H1 (cell line): ENCODE measurements at regions not wholly inside any gene's neighbourhood (a gene's known extent, or its start where the extent isn't known, plus 50 kb on each side); places are given as distances from the start of the nearest gene placed in this dataset.

Source experiments
- CTCF ChIA-PET: fragments of 300-600 bp; sonication (Branson Sonifier 250); formaldehyde crosslinking; loops from one replicate; lab custom pipeline; 2021; ENCODE audit not compliant: partially characterized antibody; lab: Charles Lee
- POLR2A ChIA-PET: fragments of 300-600 bp; sonication (Branson Sonifier 250); formaldehyde crosslinking; loops from one replicate; lab custom pipeline; 2021; ENCODE audit warnings: inconsistent platforms; ENCODE audit not compliant: partially characterized antibody; lab: Charles Lee
- DNase-seq, 2 experiments: peaks; one replicate each; pipeline versions ENCODE4 v3.0.0 to v3.0.0-alpha.2; 2010 to 2022; ENCODE audit warnings: low spot score in 2 of 2, low read depth in 1 of 2, mixed read lengths in 1 of 2
- FAIRE-seq: peaks from 2 replicates; lab custom pipeline; 2011; peaks lifted over from hg19 to GRCh38; lab: Jason Lieb, UNC
- H2AFZ ChIP-seq: 2 replicates; pipeline ENCODE4 v1.8.1; 2012; ENCODE audit warnings: low read length, inconsistent platforms
- H2AK5ac ChIP-seq: 2 replicates; pipeline ENCODE4 v1.6.1; 2013; ENCODE audit warnings: low read depth, low read length
- H2BK120ac ChIP-seq: replicated peaks from 2 replicates; pipeline ENCODE3; 2013; ENCODE audit warnings: low read depth, low read length, inconsistent platforms
- H2BK12ac ChIP-seq: 2 replicates; pipeline ENCODE4 v1.6.1; 2013; ENCODE audit warnings: low read depth, low read length
- H2BK15ac ChIP-seq: 2 replicates; pipeline ENCODE4 v1.6.1; 2013; ENCODE audit warnings: low read length
- H2BK20ac ChIP-seq: 2 replicates; pipeline ENCODE4 v1.6.1; 2013; ENCODE audit warnings: low read length
- H2BK5ac ChIP-seq: 2 replicates; pipeline ENCODE4 v1.6.1; 2013; ENCODE audit warnings: low read depth, low read length
- H3K14ac ChIP-seq: 2 replicates; pipeline ENCODE4 v1.6.1; 2013; ENCODE audit warnings: inconsistent platforms; ENCODE audit not compliant: insufficient read length
- H3K18ac ChIP-seq: 2 replicates; pipeline ENCODE4 v1.6.1; 2013; ENCODE audit warnings: low read length; ENCODE audit errors: extremely low read depth
- H3K23ac ChIP-seq: 2 replicates; pipeline ENCODE4 v1.6.1; 2013; ENCODE audit warnings: inconsistent platforms; ENCODE audit not compliant: insufficient read length
- H3K23me2 ChIP-seq: 2 replicates; pipeline ENCODE4 v1.6.1; 2013; ENCODE audit warnings: low read depth, low read length
- H3K27ac ChIP-seq: 2 replicates; pipeline ENCODE4 v1.6.1; 2011; ENCODE audit warnings: low read depth, low read length, inconsistent platforms
- H3K27me3 ChIP-seq, 4 experiments: replicated peaks in 1 of 4; 1 replicate in 1 of 4; 2 replicates in 3 of 4; pipeline versions ENCODE4 v1.6.1 to v1.8.1; 2011 to 2013; ENCODE audit warnings: low read length in 3 of 4, mild to moderate bottlenecking in 3 of 4, inconsistent platforms in 2 of 4, mixed read lengths in 2 of 4, moderate library complexity in 1 of 4; ENCODE audit not compliant: control insufficient read depth in 3 of 4, insufficient read depth in 3 of 4; ENCODE audit errors: extremely low read depth in 1 of 4
- H3K36me3 ChIP-seq, 4 experiments: 2 replicates each; pipeline versions ENCODE4 v1.6.1 to v1.8.1; 2011 to 2013; ENCODE audit warnings: mild to moderate bottlenecking in 4 of 4, low read length in 3 of 4, moderate library complexity in 2 of 4, control low read depth in 1 of 4, inconsistent platforms in 1 of 4; ENCODE audit not compliant: insufficient read depth in 4 of 4, control insufficient read depth in 2 of 4
- H3K4ac ChIP-seq: replicated peaks from 2 replicates; pipeline ENCODE3; 2013; ENCODE audit warnings: low read length, low read depth, mixed read lengths, inconsistent platforms; ENCODE audit not compliant: insufficient read length
- H3K4me1 ChIP-seq, 4 experiments: replicated peaks in 1 of 4; 1 replicate in 1 of 4; 2 replicates in 3 of 4; pipeline versions ENCODE4 v1.6.1 to v1.8.1; 2011 to 2013; ENCODE audit warnings: low read length in 3 of 4, inconsistent platforms in 2 of 4, mixed read lengths in 1 of 4; ENCODE audit not compliant: insufficient read depth in 4 of 4, control insufficient read depth in 3 of 4
- H3K4me2 ChIP-seq, 2 experiments: 2 replicates each; pipeline versions ENCODE4 v1.6.1 to v1.8.1; 2011 to 2013; ENCODE audit warnings: low read depth in 2 of 2, low read length in 2 of 2, control low read depth in 1 of 2, inconsistent platforms in 1 of 2, mild to moderate bottlenecking in 1 of 2; ENCODE audit not compliant: insufficient read depth in 1 of 2
- H3K4me3 ChIP-seq, 4 experiments: fragments of 200-600, 300-600 bp in 1 of 4; sonication (generic), shearing (Covaris generic), sonication (Bioruptor Twin) in 1 of 4; 2 replicates each; pipeline versions ENCODE4 v1.5.1 to v1.8.1; 2011 to 2016; ENCODE audit warnings: low read length in 4 of 4, low read depth in 3 of 4, control low read depth in 2 of 4, inconsistent platforms in 2 of 4, mild to moderate bottlenecking in 2 of 4, mixed read lengths in 1 of 4, moderate library complexity in 1 of 4; ENCODE audit not compliant: insufficient read depth in 2 of 4; ENCODE audit errors: extremely low read depth in 1 of 4
- H3K56ac ChIP-seq: replicated peaks from 2 replicates; pipeline ENCODE3; 2013; ENCODE audit warnings: low read depth, mild to moderate bottlenecking, mixed read lengths, low read length, inconsistent platforms; ENCODE audit not compliant: insufficient read length
- H3K79me1 ChIP-seq: 2 replicates; pipeline ENCODE4 v1.6.1; 2013; ENCODE audit warnings: low read depth, low read length, control low read depth
- H3K79me2 ChIP-seq, 2 experiments: 2 replicates each; pipeline versions ENCODE4 v1.6.1 to v1.8.1; 2012 to 2013; ENCODE audit warnings: low read length in 2 of 2, mild to moderate bottlenecking in 2 of 2, inconsistent platforms in 1 of 2; ENCODE audit not compliant: insufficient read depth in 2 of 2, control insufficient read depth in 1 of 2
- H3K9ac ChIP-seq, 4 experiments: replicated peaks in 1 of 4; 1 replicate in 1 of 4; 2 replicates in 3 of 4; pipeline versions ENCODE4 v1.6.1 to v1.8.1; 2011 to 2013; ENCODE audit warnings: low read depth in 3 of 4, low read length in 3 of 4, control low read depth in 2 of 4, mild to moderate bottlenecking in 2 of 4, moderate library complexity in 2 of 4, inconsistent platforms in 1 of 4; ENCODE audit errors: extremely low read depth in 1 of 4
- H3K9me3 ChIP-seq, 2 experiments: 2 replicates each; pipeline versions ENCODE4 v1.6.1 to v1.8.1; 2012 to 2013; ENCODE audit warnings: mild to moderate bottlenecking in 2 of 2, moderate library complexity in 2 of 2, control low read depth in 1 of 2, inconsistent platforms in 1 of 2, low read depth in 1 of 2, low read length in 1 of 2, mixed read lengths in 1 of 2; ENCODE audit not compliant: insufficient read depth in 2 of 2
- H4K20me1 ChIP-seq, 2 experiments: replicated peaks in 1 of 2; 2 replicates each; pipeline versions ENCODE3 to v1.8.1; 2011 to 2013; ENCODE audit warnings: inconsistent platforms in 2 of 2, low read length in 2 of 2, mild to moderate bottlenecking in 1 of 2; ENCODE audit not compliant: insufficient read depth in 2 of 2, control insufficient read depth in 1 of 2
- H4K5ac ChIP-seq: 2 replicates; pipeline ENCODE4 v1.6.1; 2013; ENCODE audit warnings: low read length, low read depth, mixed read lengths, inconsistent platforms; ENCODE audit not compliant: insufficient read length
- H4K8ac ChIP-seq: 2 replicates; pipeline ENCODE4 v1.8.0; 2013; ENCODE audit warnings: mild to moderate bottlenecking, moderate library complexity, low read length, inconsistent platforms; ENCODE audit not compliant: insufficient read depth; ENCODE audit errors: extremely low read depth
- H4K91ac ChIP-seq: replicated peaks from 2 replicates; pipeline ENCODE3; 2013; ENCODE audit warnings: low read length, mixed read lengths, inconsistent platforms; ENCODE audit not compliant: insufficient read length
- CEBPB ChIP-seq: IDR thresholded peaks from 2 replicates; pipeline ENCODE4 v1.6.1; 2012; ENCODE audit warnings: low read depth, low read length
- CREB1 ChIP-seq: IDR thresholded peaks from 2 replicates; pipeline ENCODE4 v1.6.1; 2012; ENCODE audit warnings: inconsistent platforms
- FOSL1 ChIP-seq: IDR thresholded peaks from 2 replicates; pipeline ENCODE4 v1.6.1; 2011; ENCODE audit warnings: mild to moderate bottlenecking, low read depth, low read length, moderate library complexity; ENCODE audit not compliant: insufficient read depth
- KDM5A ChIP-seq: fragments of 200-600 bp; IDR thresholded peaks from 2 replicates; pipeline ENCODE4 v1.7.1; 2012; ENCODE audit warnings: mild to moderate bottlenecking, low read length, inconsistent platforms, mixed read lengths
- NANOG ChIP-seq: IDR thresholded peaks from 2 replicates; pipeline ENCODE4 v1.6.1; 2011; ENCODE audit warnings: low read length, low read depth, mild to moderate bottlenecking, inconsistent platforms; ENCODE audit not compliant: insufficient read depth, poor library complexity, severe bottlenecking
- RBBP5 ChIP-seq: IDR thresholded peaks from 2 replicates; pipeline ENCODE4 v1.7.1; 2012; ENCODE audit warnings: low read depth, mild to moderate bottlenecking, inconsistent platforms, low read length, moderate library complexity, borderline replicate concordance
- SP2 ChIP-seq: IDR thresholded peaks from 2 replicates; pipeline ENCODE4 v1.6.1; 2012; ENCODE audit warnings: mild to moderate bottlenecking, low read length, inconsistent platforms
- SRF ChIP-seq: IDR thresholded peaks from 2 replicates; pipeline ENCODE4 v1.6.1; 2011; ENCODE audit warnings: mild to moderate bottlenecking, low read depth, low read length, moderate library complexity
- SUZ12 ChIP-seq: fragments of 200-600 bp; sonication (generic); IDR thresholded peaks from 2 replicates; pipeline ENCODE4 v1.6.1; 2012; ENCODE audit warnings: mild to moderate bottlenecking, inconsistent platforms, low read length, moderate library complexity, mixed read lengths
- WGBS, 2 experiments: shearing (Covaris generic) in 1 of 2; methylation state at CpG; one replicate each; pipeline versions ENCODE4 v1.1.6 to v1.1.7; 2013 to 2015; ENCODE audit warnings: low lambda C conversion rate in 2 of 2, mixed read lengths in 2 of 2, inconsistent platforms in 1 of 2, low coverage in 1 of 2, missing lambda C conversion rate in 1 of 2; ENCODE audit not compliant: insufficient replicate concordance in 2 of 2, insufficient coverage in 1 of 2, insufficient read length in 1 of 2; ENCODE audit errors: extremely low coverage in 1 of 2, missing lambda C conversion rate in 1 of 2; 5-methylcytosine and 5-hydroxymethylcytosine counted together
- TF ChIP-seq, protein P1 (sequence below): IDR thresholded peaks from 2 replicates; pipeline ENCODE4 v1.6.1; 2012; ENCODE audit warnings: inconsistent platforms

DNA sequence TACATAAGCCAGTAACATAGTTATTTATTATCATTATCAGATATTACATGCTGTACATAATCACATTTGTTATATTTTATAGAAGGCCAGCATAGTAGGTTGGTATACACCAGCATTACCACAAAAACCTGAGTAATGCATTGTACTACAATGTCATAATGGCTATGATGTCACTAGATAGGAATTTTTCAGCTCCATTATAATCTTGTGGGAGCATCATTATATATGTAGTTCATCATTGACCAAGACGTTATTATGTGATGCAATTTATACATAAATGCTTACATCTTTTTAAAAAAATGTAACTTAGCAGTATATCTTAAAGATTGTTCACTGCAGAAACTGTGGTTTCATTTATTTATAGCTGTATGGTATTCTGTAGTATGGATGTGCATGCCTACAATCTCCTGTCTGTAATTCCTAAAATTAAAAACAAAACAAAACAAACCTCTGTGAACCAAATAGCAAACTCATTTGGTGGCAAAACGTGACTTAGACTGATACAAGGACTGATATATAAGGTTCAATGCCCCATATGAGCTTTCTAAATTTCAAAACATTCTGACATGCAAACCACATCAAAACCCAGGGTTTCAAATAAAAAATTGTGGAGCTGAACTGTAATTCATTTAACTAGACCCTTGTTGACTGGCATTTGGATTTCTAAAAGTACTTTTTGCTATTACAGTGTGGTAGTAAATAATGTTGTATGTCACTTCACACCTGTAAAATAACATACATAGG, 250.9 kb downstream of the DLEU7 start:
- Histone ChIP-seq H4K8ac (no peak overlapping the region), H3K4me1 (peaks cover 2 to 3% (median 2%) of the 10 kb centered on the region in 4 experiments; a peak in 4 of 7 replicates), H2AK5ac (no peak overlapping the region), H3K9me3 (no peaks in the 10 kb centered on the region), H3K27ac (no peak overlapping the region), H2BK20ac (no peak overlapping the region), H3K79me1 (no peaks in the 10 kb centered on the region), H2AFZ (no peak overlapping the region), H2BK120ac (no peak overlapping the region), H3K4me2 (no peak overlapping the region), H3K4ac (no peak overlapping the region), H4K91ac (no peak overlapping the region), H4K5ac (no peak overlapping the region), H2BK5ac (no peak overlapping the region), H3K79me2 (no peaks in the 10 kb centered on the region), H4K20me1 (no peaks in the 10 kb centered on the region), H3K23ac (no peak overlapping the region), H3K36me3 (no peaks in the 10 kb centered on the region), H2BK15ac (no peak overlapping the region), H3K14ac (no peak overlapping the region), H3K23me2 (no peaks in the 10 kb centered on the region), H3K4me3 (no peak overlapping the region), H3K27me3 (no peaks in the 10 kb centered on the region), H3K18ac (no peak overlapping the region), H2BK12ac (no peak overlapping the region), H3K9ac (no peak overlapping the region), H3K56ac (no peak overlapping the region)
- CTCF ChIA-PET, result no interaction called here
- POLR2A ChIA-PET, result no interaction called here
- 90% methylated on average over 2 of the region's 2 CpGs; no CpG with 5 or more reads in 1 of the 2 experiments for WGBS, 2 experiments
- no peak for FAIRE-seq
- no peak for DNase-seq
- no peak for TF ChIP-seq RBBP5
- no peak for TF ChIP-seq NANOG
- TF ChIP-seq, protein P1, sequence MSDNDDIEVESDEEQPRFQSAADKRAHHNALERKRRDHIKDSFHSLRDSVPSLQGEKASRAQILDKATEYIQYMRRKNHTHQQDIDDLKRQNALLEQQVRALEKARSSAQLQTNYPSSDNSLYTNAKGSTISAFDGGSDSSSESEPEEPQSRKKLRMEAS, result no peak
- no peak for TF ChIP-seq FOSL1
- no peak for TF ChIP-seq KDM5A
- TF ChIP-seq CREB1, result no peak
- TF ChIP-seq CEBPB, result no peak
- no peak for TF ChIP-seq SP2
- TF ChIP-seq SUZ12, result no peak
- no peak for TF ChIP-seq SRF
